Limb (tissue), 2 donors: ENCODE measurements at regions not wholly inside any gene's neighbourhood (a gene's known extent, or its start where the extent isn't known, plus 50 kb on each side); places are given as distances from the start of the nearest gene placed in this dataset.
"Not testable (repeated sequence)": the region's sequence is repeated elsewhere in the genome, so short reads cannot be mapped to it uniquely, and the experiment has no call there.

Experiments used
- DNase-seq, 2 donors: peaks; one replicate each; pipeline ENCODE4 v3.0.0-alpha.2; 2016; ENCODE audit errors: extremely low spot score in 2 of 2

DNA sequence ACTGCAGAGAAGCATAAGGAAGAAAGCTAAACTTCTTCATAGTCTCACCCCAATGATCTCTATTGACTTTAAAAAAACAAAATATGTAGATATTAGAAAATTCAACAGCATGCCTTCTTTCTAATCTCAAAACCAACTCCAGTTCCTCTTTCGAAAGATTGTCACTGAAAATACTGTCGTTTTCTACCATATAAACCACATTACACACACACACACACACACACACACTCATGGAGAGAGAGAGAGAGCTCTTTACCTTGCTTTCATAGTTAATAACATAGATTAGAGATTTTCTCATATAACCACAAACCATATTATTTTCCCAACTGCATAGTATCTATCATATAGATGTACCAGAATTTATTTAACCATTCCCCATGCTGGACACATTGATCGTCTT, 296.2 kb upstream of the MGMT start:
- no peak for DNase-seq

DNA sequence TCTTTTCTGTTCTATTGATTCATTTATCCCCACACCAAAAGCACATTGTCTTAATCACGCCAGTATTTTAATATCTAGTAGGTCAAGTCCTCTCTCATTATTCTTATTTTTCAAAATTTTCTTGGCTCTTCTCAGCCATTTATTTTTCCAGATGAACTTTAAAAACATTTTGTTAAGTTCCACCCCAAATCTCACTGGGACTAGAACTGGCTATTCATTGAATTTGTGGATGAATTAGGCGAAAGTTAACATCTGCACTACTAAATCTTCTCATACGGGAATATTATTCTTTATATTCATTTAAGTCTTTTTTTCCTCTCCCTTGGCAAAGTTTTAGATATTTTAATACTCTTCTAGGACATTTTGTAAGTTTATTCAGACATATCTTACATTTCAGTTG, 295.2 kb upstream of the MGMT start:
- DNase-seq, result peak in 1 of 2 donors; percentile 43

DNA sequence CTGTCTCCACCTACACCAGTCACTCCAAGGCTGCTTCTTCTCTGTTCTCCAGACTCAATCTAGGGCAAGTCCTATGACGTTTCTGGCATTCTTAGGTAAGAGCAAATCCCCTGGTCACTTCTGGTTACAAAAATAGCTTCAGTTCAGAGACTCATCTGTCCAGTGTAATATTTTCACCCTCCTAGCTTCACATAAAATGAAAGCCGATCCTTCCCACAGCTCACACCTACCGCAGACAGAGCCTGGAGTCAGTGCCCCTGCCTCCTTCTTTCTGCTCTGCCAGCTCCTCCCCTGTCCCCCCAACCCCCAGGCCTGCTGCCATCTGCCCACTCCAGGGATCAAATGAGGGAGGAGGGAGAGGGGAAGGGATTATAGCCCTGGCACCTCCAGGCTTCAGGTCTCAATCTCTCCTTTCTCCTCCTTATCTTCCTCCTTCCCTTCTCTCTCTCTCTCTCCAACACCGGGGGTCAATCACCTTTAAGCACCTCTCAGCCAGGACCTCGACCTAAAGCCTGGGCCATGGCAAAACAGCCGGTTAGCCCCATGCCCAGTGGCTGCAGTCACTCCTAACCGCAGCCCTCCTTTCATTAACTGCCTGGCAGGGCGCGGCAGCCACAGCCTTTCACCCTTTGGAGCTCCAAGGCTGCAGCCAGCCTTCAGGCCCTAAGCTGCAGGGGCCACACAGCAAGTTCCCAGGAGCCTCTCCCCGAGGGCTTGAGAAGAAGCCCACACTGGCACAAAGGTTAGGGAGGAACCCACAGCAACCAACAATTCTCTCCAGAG, 292.6 kb upstream of the MGMT start:
- no peak for DNase-seq

- DNase-seq, result no peak
Measured at GRCh38 chr10:129179245-129179971, 287.6 kb upstream of the MGMT start.

- peak in 1 of 2 donors; percentile 61 for DNase-seq
Measured at GRCh38 chr10:129179972-129180678, 286.9 kb upstream of the MGMT start.

- DNase-seq, result peak in 1 of 2 donors; percentile 69
Measured at GRCh38 chr10:129184196-129184595, 282.8 kb upstream of the MGMT start.

DNA sequence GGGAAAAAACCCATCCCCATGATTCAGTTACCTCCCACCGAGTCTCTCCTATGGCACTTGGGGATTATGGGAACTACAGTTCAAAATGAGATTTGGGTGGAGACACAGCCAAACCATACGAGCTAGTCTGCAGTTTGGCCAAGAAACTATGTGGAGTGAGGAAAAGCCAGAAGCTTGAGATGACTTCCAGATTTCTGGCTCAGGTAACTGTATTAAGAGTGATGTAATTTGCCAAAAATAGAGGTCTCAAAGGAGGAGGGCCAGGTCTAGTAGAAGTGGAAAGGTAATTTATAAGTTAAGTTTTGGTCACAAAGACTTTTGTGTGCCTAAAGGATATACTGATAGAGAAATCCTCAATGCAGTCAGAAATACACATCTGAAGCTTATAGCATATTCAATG, 279.7 kb upstream of the MGMT start:
- no peak for DNase-seq

DNA sequence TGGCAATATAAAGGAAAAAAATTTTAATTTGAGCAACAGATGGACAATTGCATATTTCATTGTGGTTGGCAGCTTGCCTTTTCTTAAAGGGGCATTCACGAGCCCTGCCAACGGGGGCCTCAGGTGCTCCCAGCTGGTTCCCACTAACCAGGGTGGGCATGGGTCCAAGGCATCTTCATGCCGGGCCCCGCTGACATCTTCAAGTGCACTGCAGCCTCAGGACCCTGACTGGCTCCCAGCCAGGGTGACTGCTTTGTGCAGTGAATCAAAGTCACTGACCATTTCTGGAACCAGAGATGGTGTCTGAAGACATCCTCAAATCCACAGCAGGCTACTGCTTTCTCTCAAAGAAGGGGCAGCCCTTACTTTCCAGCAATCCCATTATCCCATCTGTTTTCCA, 275.2 kb upstream of the MGMT start:
- DNase-seq, result peak in 1 of 2 donors; percentile 52

GRCh38 chr10:129192344-129193128, 274.5 kb upstream of the MGMT start:
- peak in 1 of 2 donors; percentile 56 for DNase-seq

DNA sequence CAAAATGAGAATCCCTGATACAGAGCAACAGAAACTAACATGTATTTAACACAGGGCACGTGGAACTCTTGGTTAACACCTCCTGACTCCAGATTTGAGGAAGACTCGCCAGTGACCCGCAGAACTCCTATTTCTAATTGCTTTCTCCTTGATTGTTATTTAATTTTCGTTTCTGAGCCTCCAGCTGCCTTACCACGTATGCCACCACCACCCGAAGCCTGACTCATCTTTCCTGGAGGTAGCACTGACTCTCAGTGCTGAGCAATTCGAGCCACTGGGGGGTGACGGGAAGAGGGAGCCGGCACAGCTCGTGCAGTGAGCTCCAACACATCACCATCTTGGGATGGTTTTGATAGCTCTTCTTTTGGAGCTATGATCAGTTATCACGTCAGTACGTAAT, 273.9 kb upstream of the MGMT start:
- no peak for DNase-seq

GRCh38 chr10:129194181-129194870, 272.7 kb upstream of the MGMT start:
- DNase-seq, result no peak

GRCh38 chr10:129199826-129200225, 267.2 kb upstream of the MGMT start:
- DNase-seq, result no peak

DNA sequence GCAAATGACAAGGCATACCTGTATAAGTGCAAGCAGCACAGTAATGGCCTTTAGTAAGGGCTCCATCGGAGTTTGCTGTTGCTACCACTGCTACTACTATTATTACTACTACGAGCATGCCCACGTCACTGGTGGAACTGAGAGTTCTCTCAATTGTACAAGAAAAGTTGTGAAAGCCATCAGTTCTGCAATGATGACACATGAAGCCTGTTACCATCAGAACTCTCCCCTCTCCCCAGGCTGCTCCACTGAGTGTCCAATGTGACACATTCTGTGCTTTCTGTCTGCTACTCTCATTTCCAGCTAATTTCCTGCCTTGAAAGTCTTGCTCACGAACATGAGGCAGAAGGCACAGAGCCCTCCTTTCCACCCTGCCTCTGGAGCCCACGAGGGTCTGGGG, 263.2 kb upstream of the MGMT start:
- DNase-seq, result no peak

DNA sequence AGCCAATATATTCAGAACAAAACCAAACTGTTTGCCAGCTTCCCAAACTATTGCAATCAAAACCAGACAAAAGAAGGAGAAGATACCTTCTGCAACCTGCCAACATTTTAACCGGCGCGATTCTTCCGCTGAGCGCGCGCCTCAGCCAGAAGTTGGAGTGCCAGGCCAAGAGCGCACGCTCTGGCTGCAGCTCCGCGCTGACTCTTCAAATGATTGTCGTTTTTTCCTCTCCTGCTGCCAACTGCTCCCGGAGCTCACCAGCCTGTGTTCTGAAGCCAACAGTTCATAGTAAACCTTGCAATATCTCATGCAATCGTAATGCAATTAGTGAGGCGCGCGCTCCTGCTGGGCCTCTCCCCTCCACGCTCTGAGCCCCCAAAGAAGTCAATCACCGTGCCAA, 259.7 kb upstream of the MGMT start:
- DNase-seq, result peak in 1 of 2 donors; percentile 41

DNA sequence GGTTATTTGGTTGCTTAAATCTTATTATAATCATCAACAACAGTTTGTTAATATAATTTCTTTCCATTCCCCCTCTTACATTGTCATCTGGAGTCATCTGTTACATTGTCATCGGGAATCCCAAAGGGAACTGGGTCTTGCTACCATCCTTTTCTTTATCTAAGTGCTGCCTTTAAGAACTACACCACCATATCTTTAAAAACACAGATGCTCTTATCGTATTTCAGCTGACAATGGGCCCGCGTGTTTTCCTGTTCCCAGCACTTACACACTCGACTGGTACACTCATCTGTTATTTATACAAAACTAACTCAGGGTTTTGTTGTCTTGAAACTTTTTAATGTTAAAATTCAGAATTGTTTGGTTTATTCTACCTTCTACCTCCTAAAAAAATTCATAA, 256.2 kb upstream of the MGMT start:
- DNase-seq, result no peak

DNA sequence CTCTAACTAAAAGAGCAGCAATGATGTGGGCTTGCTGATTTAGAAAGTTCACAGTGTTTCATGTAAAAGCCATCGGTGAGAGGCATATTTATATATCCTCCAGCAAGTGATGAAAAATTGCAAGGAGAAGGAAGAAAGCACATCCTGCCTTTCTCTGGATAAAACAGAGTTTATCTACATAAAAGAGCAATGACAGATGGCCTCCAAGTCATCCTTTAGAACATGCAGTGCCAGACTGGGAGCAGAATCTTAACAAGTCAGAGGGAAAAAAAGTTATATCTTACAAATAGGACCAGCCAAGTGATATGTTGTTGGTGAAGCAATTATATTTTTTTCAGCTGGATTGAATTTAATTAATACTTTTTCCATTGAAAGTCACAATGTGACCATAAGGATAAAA, 253.8 kb upstream of the MGMT start:
- no peak for DNase-seq

- not testable (repeated sequence) for DNase-seq
Measured at GRCh38 chr10:129213996-129214395, 253.0 kb upstream of the MGMT start.

GRCh38 chr10:129219364-129219763, 247.7 kb upstream of the MGMT start:
- DNase-seq, result no peak

DNA sequence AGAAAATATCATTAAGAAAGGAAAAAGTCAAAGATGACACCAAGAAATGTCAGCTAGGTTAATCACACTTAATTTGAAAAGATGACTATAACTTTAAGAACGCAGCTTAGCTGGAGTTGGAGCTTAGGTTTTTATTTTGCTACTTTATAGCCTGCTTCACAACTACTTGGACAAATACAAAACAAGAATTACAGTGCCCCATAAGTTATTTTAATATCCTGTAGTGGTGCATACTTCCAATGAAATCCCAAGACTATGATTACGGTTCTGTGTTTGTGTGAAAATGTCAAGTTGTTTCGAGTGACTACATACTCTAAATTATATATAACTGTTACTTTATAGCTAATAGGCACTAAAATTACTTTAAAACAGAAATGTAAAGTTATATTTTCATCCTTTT, 244.6 kb upstream of the MGMT start:
- no peak for DNase-seq

GRCh38 chr10:129223363-129223762, 243.7 kb upstream of the MGMT start:
- DNase-seq, result no peak

DNA sequence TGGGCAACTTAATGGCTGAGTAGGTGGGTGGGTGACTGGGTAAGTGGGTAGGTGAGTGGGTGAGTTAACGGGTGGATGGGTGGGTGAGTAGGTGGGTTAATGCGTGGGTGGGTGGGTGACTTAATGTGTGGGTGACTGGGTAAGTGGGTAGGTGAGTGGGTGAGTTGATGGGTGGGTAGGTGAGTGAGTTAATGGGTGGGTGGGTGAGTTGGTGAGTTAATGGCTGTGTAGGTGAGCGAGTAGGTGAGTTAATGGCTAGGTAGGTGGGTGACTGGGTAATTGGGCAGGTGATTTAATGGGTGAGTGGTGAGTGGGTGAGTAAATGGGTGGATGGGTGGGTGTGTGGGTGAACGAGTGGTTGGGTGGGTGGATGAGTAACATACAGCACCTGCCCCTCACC, 243.0 kb upstream of the MGMT start:
- DNase-seq, result no peak
